ENCODE measurements at regions not wholly inside any gene's neighbourhood (a gene's known extent, or its start where the extent isn't known, plus 50 kb on each side); places are given as distances from the start of the nearest gene placed in this dataset.

DNA sequence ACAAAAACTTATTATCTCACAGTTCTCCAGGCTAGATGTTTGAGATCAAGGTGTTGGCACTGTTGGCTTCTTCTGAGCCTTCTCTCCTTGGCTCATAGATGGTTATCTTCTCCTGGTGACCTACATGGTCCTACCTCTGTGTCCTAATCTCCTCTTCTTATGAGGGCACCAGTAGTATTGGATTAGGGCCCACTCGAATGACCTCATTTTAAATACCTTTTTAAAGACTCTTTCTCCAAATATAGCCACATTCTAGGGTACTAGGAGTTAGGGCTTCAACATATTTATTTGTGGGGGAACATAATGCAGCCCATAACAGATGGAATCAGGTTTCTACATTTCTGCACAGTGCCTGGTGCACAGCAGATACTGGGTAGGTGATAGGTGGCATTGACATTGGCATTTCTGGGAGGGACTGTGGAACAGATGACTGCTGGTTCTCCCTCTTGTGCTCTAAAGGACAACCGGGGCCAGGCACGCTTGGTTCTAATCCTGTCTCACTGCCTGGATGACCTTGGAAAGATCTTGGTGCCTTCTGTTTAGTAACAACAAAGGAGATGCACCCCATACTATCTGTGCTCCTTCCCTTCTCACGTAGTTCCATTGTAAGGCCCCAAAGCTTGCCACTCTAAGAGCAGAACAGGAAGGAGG is 140.3 kb downstream of the PLPP3 start (continued):
- TF ChIP-seq, protein P1, sequence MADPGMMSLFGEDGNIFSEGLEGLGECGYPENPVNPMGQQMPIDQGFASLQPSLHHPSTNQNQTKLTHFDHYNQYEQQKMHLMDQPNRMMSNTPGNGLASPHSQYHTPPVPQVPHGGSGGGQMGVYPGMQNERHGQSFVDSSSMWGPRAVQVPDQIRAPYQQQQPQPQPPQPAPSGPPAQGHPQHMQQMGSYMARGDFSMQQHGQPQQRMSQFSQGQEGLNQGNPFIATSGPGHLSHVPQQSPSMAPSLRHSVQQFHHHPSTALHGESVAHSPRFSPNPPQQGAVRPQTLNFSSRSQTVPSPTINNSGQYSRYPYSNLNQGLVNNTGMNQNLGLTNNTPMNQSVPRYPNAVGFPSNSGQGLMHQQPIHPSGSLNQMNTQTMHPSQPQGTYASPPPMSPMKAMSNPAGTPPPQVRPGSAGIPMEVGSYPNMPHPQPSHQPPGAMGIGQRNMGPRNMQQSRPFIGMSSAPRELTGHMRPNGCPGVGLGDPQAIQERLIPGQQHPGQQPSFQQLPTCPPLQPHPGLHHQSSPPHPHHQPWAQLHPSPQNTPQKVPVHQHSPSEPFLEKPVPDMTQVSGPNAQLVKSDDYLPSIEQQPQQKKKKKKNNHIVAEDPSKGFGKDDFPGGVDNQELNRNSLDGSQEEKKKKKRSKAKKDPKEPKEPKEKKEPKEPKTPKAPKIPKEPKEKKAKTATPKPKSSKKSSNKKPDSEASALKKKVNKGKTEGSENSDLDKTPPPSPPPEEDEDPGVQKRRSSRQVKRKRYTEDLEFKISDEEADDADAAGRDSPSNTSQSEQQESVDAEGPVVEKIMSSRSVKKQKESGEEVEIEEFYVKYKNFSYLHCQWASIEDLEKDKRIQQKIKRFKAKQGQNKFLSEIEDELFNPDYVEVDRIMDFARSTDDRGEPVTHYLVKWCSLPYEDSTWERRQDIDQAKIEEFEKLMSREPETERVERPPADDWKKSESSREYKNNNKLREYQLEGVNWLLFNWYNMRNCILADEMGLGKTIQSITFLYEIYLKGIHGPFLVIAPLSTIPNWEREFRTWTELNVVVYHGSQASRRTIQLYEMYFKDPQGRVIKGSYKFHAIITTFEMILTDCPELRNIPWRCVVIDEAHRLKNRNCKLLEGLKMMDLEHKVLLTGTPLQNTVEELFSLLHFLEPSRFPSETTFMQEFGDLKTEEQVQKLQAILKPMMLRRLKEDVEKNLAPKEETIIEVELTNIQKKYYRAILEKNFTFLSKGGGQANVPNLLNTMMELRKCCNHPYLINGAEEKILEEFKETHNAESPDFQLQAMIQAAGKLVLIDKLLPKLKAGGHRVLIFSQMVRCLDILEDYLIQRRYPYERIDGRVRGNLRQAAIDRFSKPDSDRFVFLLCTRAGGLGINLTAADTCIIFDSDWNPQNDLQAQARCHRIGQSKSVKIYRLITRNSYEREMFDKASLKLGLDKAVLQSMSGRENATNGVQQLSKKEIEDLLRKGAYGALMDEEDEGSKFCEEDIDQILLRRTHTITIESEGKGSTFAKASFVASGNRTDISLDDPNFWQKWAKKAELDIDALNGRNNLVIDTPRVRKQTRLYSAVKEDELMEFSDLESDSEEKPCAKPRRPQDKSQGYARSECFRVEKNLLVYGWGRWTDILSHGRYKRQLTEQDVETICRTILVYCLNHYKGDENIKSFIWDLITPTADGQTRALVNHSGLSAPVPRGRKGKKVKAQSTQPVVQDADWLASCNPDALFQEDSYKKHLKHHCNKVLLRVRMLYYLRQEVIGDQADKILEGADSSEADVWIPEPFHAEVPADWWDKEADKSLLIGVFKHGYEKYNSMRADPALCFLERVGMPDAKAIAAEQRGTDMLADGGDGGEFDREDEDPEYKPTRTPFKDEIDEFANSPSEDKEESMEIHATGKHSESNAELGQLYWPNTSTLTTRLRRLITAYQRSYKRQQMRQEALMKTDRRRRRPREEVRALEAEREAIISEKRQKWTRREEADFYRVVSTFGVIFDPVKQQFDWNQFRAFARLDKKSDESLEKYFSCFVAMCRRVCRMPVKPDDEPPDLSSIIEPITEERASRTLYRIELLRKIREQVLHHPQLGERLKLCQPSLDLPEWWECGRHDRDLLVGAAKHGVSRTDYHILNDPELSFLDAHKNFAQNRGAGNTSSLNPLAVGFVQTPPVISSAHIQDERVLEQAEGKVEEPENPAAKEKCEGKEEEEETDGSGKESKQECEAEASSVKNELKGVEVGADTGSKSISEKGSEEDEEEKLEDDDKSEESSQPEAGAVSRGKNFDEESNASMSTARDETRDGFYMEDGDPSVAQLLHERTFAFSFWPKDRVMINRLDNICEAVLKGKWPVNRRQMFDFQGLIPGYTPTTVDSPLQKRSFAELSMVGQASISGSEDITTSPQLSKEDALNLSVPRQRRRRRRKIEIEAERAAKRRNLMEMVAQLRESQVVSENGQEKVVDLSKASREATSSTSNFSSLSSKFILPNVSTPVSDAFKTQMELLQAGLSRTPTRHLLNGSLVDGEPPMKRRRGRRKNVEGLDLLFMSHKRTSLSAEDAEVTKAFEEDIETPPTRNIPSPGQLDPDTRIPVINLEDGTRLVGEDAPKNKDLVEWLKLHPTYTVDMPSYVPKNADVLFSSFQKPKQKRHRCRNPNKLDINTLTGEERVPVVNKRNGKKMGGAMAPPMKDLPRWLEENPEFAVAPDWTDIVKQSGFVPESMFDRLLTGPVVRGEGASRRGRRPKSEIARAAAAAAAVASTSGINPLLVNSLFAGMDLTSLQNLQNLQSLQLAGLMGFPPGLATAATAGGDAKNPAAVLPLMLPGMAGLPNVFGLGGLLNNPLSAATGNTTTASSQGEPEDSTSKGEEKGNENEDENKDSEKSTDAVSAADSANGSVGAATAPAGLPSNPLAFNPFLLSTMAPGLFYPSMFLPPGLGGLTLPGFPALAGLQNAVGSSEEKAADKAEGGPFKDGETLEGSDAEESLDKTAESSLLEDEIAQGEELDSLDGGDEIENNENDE (IDR thresholded peaks at IDR 0.05; ENCODE audit: insufficient replicate concordance, low read length), result no peak
- TF ChIP-seq CBX5 (IDR thresholded peaks at IDR 0.05; ENCODE audit: low read depth, low read length) (no peak), CTBP2 (IDR thresholded peaks at IDR 0.05; ENCODE audit: borderline replicate concordance, insufficient read depth, insufficient read length, low read length) (no peak), POLR2AphosphoS5 (IDR thresholded peaks at IDR 0.05; ENCODE audit: low read depth, low read length) (no peak), TCF12 (IDR thresholded peaks at IDR 0.05; ENCODE audit: low read depth, low read length) (no peak)
- TF ChIP-seq, protein P2, sequence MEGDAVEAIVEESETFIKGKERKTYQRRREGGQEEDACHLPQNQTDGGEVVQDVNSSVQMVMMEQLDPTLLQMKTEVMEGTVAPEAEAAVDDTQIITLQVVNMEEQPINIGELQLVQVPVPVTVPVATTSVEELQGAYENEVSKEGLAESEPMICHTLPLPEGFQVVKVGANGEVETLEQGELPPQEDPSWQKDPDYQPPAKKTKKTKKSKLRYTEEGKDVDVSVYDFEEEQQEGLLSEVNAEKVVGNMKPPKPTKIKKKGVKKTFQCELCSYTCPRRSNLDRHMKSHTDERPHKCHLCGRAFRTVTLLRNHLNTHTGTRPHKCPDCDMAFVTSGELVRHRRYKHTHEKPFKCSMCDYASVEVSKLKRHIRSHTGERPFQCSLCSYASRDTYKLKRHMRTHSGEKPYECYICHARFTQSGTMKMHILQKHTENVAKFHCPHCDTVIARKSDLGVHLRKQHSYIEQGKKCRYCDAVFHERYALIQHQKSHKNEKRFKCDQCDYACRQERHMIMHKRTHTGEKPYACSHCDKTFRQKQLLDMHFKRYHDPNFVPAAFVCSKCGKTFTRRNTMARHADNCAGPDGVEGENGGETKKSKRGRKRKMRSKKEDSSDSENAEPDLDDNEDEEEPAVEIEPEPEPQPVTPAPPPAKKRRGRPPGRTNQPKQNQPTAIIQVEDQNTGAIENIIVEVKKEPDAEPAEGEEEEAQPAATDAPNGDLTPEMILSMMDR (IDR thresholded peaks at IDR 0.05; ENCODE audit: control extremely low read depth in 1 of 3, insufficient read depth in 1 of 3, low read depth in 1 of 3, low read length in 3 of 3), result no peak
- TF ChIP-seq, protein P3, sequence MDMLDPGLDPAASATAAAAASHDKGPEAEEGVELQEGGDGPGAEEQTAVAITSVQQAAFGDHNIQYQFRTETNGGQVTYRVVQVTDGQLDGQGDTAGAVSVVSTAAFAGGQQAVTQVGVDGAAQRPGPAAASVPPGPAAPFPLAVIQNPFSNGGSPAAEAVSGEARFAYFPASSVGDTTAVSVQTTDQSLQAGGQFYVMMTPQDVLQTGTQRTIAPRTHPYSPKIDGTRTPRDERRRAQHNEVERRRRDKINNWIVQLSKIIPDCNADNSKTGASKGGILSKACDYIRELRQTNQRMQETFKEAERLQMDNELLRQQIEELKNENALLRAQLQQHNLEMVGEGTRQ (IDR thresholded peaks at IDR 0.05; ENCODE audit: low read length), result no peak
